Activated T-cell treated with anti-CD3 and anti-CD28 coated beads, Interleukin-2, amount 50 U/mL, for 48 hours (primary cell): ENCODE measurements at regions not wholly inside any gene's neighbourhood (a gene's known extent, or its start where the extent isn't known, plus 50 kb on each side); places are given as distances from the start of the nearest gene placed in this dataset.

Source experiments
- DNase-seq, 2 experiments: peaks; one replicate each; pipeline ENCODE4 v3.0.0-alpha.2; 2020

DNA sequence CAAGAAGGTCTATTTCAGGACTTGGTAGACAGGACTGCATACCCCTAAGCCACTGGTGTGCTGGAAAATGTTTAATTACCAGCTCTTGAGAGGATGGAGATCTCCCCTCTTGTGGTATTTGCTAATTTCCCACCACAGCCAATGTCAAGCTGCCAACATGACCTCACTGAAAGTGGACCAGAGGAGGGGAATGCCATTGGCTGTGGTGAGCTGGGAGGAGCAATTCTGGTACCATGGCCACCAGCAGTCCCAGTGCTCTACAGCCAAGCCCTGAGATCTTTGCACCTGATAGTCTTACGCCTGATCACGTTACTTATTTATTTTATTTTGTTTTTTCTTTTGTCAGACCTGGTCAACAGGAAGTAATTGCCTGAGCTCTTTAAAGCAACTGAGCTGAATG lies 82.5 kb upstream of the BCL6 start:
- DNase-seq = no peak

DNA sequence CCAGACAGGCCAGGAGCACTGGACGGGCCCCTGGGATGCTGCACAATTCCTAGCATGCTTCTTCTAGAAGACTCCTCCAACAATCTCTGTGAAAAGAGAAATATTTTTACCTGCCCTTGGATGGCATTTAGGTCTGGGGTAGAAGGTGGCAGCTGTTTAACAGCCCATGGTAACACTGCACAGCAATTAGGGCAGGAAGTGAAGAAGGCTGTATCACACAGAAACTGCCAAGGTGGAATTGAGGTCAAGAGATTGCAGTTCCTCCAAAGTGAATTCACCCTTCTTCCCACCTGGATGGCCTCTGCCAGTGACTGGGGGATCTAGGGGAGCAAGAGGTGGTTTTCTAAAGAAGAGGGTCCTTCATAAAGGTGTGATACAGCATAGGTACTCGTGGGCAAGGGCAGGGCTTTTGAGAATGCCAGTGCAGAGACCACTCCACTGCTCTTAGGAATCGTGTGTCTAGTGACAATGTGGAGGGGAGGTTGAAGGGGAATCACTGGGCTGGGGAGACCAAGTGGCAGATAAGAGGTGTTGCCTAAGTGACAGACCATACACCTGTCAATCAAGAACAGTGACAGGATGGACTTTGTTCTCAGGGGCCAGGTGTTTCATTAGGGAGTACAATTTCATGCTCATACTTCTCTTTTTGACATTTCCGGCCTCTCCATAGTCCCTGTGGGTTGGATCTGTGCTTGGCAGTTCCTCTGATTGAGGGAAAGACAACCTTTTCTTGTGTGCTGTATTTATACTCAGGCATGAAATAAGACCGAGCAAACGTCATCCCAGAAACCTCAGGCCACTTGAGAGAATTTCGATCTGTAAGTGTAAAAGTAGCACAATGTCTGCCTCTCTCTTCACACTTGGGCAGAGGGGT lies 83.5 kb upstream of the BCL6 start:
- DNase-seq = no peak

DNA sequence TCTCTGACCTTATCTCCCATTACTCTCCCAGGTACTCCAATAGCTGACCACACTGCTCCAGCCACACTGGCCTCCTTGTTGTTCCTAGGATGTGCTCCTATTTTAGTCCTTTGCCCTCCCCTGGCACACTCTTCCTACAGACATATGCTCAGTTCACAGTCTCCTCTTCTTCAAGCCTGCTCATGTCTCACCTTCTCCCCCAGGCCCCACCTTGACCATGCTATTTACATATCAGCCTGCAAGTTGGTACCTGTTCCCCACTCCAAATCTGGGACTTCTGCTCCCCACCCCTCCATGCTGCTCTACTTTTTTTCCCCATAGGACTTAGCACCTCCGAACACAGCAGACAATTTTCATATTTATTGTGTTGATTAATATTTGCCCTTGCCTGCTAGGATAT lies 84.9 kb upstream of the BCL6 start:
- DNase-seq = no peak

DNA sequence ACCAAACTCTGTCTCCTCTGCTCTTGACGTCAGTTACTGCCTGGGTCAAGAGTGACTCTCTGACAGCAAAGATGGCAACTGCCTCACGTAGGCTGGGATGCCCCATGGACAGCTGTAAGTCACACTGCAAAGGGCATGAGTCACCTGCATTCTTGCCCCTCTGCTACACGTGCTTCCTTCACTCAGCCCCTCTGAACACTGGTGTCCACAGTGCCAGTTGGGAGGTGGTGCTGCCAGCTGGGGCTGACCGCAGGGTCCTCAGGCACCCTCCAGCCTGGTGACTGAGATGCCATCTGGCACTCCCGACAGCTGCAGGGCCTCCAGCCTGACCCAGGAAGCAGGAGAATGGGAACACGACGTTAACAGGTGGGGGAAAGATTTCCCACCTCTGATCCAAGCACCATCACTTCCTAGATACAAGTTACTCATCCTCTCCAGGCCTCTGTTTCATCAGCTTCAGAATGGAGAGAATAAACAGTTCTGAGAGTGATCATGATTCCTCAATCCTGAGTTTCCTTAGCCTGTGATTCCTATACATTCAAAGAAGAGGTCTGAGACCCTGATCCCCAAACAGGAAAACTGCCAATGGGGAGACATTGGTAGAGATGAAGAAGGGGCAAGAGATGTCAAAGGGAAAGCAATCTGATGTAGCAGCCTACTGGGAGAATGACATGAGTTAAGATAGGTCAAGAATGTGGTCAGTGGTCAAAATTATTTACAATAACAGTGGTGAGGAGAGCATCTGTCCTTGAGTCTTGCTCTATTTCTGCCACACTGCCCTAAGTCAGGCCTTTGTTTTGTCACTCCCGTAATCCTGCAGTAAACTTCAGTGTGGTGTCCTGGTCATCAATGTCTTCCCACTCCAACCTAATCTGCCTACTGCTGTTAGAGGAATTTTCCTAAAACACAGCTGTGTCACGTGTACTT lies 86.1 kb upstream of the BCL6 start:
- DNase-seq = no peak

DNA sequence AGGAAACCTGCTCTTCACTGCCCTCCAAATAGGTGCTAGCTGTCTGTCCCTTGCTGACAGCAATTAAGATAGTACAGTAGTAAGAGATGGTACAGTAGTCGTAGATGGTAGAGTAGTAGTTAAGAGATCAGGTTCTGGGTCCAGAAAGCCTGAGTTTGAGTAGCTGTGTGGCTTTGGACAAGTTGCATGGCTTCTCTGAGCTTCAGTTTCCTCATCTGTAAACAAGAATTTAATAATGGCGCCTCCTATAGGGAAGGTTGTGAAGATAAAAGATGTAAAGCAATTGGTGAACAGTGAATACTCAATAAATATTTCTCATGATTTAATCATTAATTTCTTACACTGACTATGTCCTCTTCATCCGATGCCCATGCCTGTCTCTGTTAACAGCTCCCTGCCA lies 86.9 kb upstream of the BCL6 start:
- no peak for DNase-seq

DNA sequence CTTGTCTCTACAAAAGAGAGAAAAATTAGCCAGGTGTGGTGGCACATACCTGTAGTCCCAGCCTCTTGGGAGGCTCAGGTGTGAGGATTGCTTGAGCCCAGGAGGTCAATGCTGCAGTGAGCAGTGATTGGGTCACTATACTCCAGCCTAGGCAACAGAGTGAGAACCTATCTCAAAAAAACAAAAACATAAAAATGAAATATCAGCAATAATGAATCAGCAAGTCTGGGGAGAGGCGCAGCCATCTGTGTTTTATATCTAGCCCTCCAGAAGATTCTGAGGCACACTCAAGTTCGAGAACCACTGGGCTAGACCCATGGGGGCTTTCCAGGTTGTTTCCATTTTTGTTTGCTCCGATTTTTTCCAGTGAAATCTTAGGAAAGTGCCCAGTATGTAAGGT lies 88.1 kb upstream of the BCL6 start:
- DNase-seq = no peak

DNA sequence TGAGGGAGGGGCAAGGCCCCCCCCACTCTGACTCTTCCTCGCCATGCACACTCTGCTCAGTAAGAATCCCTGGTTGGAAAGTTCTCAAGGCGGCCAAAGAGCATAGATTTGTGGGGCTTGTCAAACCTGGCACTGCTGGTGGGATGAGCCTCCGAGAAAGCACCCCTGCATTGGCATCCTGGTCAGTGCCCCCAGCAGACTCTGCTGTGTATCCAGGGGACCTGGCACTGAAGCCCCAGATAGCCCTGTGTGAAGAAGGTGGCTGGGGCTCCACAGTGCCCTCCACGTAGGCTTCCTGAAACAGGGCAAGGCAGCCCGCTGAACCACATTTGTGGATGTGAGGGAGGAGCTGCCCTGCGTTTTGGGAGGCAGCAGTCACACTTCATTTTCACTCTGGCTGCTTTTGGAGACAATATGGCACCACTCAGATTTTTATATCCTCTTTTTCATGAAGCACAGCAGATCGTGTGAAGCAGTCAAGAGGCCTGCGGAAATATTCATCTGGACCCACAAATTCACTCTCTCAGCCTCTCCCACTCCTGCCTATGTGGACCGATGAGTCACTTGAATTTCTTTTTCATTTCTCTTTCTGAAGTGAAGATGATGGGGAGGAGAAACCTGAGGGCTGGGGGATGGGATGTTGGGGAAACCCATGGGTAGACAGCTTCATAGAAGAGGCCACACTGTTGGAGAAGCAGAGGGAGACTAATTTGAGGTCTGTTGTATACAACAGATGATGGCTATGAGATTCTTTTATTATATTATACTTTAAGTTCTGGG lies 88.7 kb upstream of the BCL6 start:
- DNase-seq = peak; percentile 56 to 58

DNA sequence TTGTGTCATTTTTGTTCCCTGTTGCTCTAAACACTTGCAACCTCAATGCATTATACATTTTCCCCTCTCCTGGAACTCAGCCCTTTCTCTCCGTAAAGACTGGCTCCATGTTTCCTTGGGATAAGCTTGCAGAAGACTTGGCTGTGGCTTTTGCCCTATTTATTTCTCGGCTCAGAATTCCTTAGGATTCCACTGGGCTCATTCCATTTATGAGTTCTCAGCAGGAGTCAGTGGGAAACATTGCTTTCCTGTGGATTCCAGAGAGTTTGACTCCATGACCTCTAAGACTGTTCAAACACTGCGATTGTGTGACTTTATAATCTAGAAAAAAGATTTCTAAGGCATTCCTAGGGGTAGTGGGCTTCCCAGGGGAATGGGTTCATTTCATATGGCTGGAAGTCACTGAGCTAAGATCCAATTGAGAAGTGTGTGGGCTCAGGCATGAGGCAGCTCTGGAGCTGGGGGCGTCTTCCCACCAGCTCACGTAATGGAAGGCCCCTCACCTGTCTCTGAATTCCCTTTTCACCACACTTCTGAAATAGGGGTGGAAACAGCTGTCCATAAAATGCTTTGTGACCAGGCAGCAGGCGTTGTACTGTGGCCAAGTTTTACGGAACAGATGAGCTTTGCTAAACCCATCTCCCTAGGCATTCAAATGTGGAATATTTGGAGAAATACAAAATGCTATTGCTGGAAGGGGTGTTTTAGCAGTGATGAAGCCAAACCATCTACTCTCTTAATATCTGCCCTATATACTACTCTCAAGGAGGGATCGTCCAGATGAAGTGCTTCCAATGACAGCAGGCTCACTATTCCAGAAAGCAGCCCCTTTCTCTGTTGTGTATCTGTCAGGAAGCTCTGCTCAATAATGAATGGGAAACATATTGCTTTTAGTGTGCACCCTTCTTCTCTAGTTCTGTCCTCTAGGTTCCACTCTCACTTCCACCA lies 91.8 kb upstream of the BCL6 start:
- DNase-seq = no peak

DNA sequence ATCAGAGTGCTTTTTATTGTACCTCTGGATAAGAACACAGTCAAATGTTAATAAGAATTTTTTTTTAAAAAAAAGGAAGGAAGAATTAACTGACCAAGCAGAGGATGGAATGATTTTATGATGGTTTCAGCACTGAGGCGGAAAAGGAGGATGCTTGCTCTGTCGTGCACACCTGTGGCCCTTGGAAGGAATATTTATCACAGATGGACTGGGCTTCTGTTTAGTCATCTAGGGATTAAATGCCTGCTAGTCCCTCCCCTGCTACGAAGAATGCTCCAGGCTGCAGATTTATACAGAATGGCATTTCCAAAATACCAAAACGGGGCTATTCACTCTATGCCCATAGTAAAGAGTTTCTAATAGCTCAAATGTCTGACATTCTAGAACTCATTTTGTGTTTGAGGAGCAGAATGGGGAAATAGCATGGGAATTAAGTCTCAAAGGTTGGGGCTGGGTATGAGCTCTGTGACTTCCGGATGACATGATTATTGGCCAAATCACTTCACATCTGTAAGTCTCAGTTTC lies 92.8 kb upstream of the BCL6 start:
- DNase-seq = no peak

DNA sequence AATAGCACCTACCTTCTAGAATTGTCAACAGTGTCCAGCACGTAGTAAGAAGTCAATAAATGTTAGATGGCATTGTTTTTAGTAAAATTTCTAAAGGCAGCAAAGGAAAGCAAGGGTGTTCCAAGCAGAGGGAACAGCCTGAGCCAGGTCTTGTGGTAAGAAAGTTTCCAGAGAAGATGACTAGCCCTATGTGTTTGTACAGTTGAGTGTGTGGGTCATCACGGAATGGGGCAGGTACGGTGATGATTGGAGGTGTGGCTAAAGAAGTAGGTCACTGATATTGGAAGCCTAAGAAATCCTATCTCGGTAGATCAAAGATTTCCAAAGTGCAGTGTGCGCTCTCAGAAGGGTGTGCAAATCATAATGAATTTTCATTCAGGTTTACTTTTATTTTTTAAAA lies 94.2 kb upstream of the BCL6 start:
- no peak for DNase-seq

DNA sequence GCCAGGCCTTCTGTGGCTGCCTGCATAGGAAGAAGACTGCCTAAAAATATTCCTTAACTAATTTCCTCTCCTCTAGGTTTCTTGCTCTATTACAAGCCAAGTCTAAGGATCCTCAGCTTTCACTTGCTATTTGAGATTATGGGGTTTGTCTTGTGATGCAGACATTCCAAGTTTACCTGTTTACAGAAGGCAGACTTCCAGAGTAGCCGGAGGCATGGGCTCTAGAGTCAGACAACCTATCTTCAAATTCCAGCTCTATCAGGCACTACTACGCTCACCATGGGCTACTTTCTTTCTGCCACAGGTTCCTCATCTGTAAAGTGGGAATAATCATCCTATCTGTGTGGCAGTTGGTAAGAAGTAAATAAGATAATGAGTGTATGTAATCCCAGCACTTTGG lies 95.6 kb upstream of the BCL6 start:
- DNase-seq = no peak

DNA sequence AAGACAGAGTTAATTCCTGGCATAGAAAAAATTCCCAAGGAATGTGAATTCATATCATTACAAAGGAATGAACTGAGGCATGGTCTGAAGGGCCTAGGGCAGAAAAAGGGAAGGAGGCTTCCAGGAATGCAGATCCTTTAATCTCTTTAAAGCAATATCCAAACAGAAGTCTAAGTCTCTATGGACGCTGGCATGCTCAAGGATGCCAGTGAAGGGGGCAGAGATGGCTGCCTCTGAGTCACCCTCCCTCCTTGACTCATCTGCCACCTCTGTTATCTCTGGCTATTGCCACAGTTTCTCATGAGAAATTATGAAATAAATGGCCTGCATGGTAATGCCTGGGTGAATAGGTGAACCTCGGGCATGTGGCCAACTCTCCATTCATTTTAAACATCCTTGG lies 96.3 kb upstream of the BCL6 start:
- no peak for DNase-seq

DNA sequence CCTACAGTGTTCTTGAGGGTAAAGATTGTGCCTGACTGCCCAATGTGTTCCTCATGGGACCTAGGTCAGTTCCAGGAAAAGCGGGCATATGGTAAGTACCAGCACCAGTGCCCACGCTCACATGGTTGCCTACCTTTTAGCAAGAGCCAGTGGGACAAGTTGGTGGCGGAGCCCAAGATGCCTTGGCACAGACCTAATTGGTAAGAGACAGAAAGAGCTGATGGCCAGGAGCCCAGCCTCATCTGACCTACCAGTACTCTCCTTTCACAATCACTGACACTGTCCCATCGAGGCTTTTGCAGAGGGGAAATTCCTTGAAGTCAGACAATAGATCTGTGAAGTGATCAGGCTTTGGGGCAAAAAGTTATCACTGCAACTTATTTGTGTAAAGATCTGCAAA lies 98.4 kb upstream of the BCL6 start:
- no peak for DNase-seq

DNA sequence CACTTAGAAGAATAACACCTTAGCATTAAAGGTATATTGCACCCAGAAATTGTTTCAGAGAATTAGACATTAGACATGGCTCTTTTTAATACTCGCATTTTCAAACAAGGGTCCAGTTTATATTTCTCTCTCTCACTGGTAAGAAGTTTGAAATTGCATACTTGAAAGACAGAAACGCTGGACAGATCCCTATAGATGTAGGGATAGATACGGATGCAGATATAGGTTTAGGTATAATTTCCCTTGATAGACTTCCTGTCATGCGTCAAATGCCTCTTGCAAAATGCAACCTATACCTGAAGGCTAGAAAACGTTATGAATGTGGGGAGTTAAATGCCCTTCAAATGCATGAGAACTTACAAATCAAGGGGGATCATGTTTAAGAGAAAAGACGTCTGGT lies 99.4 kb upstream of the BCL6 start:
- DNase-seq = no peak

DNA sequence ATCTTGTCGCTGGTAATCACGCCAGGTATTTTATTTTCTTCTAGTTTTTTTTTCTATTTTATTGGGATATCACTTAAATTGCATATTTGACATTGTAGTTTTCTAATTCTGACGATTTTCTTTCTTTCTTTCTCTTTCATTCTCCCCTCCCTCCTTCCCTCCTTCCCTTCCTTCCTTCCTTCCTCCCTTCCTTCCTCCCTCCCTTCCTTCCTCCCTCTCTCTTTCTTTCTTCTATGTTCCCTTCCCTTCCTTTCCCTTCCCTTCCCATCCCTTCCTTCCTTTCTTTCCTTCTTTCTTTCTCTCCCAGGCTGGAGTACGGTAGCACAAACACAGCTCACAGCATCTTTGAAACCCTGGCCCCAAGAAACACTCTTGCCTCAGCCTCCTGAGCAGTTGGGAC lies 100.6 kb upstream of the BCL6 start:
- no peak for DNase-seq

DNA sequence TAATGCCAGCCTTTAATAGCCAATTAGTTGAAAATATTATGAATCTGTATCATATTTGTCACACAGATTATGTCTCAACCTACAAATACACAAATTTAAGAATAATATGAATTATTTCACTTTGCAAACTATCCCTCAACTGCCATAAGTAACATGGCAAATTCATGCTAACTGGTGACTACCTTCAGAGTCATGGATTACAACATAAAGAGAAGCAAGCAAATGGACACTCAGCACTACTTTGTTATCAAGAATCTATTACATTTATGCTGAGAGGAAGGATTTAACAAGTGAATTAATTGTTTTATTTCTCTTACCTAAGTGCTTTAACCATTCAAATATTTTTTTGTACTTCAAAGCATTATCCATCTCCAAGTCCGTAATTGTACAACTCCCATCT lies 103.1 kb upstream of the BCL6 start:
- no peak for DNase-seq

DNA sequence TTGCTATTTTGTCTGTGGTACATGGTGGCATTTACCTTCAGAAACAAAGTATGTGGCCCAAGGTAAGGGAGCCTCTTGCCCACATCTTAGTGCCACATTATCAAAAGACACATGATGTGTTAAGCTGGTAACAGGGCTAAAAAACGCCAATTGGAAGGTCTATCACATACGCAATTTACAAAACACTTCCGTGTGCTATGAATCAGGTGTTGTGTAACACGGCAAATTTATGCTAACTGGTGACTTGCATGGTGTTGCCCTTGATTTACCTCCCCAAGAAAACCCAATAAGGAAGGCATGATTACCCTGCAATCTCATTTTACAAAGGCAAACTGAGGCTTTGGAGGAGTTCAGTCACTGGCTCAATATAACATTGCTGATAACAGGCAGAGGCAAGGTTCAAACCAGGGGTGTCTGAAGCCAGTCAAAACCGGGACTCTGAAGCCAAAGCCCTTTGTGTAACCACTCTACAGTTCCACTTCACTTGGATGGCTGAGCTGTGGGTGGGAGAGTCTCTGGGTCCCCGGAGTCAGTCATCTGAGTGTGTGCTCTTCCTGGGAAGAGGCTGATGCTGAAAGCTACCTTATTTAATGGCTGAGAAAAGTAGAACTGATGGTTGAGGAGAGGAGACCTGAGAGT lies 103.9 kb upstream of the BCL6 start:
- no peak for DNase-seq

DNA sequence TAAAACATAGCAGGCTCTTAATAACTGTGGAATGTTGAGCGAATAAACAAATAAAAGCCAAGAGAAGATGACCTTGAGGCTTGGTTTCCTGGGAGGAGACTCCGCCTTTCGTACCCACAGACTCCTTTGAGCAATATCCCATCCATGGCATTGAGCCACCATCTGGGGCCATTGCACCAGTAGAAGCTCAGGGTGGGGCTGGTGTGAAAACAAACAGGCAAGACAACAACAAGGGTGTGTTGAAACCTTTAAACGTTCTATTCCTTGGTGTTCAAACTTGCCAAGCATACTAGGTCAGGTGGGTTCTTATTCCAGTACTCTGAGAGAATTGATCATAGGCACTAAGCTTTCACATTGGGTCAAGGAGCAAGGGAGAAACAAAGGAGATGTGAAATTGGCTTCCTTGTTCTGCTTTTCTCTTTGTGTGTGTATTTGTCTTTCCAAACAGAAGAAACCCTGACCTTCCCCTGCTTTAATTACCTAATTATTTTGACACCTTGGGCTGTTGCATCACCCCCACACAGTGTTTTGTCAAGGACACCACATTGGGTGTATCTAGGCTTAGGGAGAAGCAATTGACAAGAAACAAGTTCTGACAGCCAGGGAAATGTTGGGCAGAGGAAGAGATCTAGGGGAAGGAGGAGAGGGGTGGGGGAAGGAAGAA lies 105.1 kb upstream of the BCL6 start:
- DNase-seq = no peak

DNA sequence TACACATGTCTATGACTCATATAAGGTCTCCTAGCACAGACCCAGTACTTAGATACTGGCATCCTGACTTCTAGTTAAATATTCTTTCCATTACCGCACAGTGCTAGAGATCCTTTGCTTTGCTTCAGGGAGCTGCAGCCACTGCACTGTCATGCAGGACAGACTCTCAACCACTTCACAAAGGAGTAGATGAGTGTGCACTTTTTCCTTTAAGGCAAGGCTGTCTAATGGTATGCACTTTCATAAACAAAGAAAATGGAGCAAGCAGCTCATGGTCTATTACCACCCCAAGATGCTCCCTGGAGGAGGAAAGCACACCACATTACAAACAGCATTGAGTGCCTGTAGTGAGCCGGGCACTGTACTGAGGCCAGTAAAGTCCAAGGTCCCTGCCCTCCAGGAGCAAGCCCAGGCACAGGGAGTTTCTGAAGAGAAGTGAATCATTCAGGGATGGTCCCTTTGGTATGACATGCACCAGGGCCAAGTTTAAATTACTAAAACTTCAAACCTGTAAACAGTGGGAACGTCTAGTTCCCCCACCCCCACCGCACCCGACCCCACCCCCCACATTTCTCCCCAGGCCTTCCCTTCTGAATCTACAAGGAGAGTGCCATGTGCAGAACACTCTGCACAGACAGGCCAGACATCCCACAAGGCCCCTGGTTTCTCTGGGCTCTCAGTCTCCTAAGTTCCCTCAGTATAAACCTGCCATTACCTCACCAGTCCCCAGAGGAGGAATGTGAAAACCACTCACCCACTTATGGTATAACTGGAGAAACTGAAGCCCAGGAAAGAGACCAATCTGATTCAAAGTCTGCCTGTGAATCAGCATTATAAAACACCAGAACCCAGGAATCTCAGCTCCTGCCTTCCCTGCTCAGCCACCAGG lies 107.8 kb upstream of the BCL6 start:
- DNase-seq = no peak

DNA sequence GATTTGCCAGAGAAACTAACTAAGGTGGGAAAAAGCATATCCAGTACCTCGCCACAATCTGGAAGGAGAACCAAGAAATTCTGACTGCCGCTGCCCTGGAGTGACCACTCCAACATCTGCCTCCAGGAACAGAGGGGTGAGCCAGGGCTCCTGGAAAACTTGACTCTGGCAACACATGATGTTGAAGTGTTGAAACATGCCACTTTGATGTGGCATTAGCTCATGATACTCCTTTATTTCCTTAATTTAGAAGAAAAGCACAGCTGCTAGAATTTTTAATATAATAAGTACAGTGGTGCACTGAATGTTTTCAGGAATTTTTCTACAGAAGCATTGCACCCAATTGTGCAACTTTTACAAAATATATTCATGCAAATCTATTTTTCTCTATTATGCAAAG lies 109.9 kb upstream of the BCL6 start:
- no peak for DNase-seq
